Endodermal cell (in vitro differentiated cells): ENCODE measurements at regions not wholly inside any gene's neighbourhood (a gene's known extent, or its start where the extent isn't known, plus 50 kb on each side); places are given as distances from the start of the nearest gene placed in this dataset.

Experiments used
- DNase-seq: peaks from one replicate; pipeline ENCODE4 v3.0.0-alpha.2; 2017
- H3K27ac ChIP-seq: 2 replicates; pipeline ENCODE4 v1.5.1; 2013; ENCODE audit warnings: mild to moderate bottlenecking, low read depth, low read length, moderate library complexity
- H3K27me3 ChIP-seq: 2 replicates; pipeline ENCODE4 v1.6.1; 2013; ENCODE audit warnings: mild to moderate bottlenecking, low read length, moderate library complexity; ENCODE audit not compliant: insufficient read depth, control insufficient read depth, poor library complexity, severe bottlenecking
- H3K36me3 ChIP-seq: 2 replicates; pipeline ENCODE4 v1.7.0; 2013; ENCODE audit warnings: mild to moderate bottlenecking, low read length, moderate library complexity; ENCODE audit not compliant: control insufficient read depth, insufficient read depth
- H3K4me1 ChIP-seq: one replicate; pipeline ENCODE4 v1.7.0; 2013; ENCODE audit warnings: low read length; ENCODE audit not compliant: control insufficient read depth, insufficient read depth
- H3K4me3 ChIP-seq: 2 replicates; pipeline ENCODE4 v1.5.1; 2013; ENCODE audit warnings: mild to moderate bottlenecking, low read length, moderate library complexity
- H3K9ac ChIP-seq: 2 replicates; pipeline ENCODE4 v1.6.1; 2013; ENCODE audit warnings: mild to moderate bottlenecking, low read length, moderate library complexity; ENCODE audit not compliant: poor library complexity, severe bottlenecking; ENCODE audit errors: extremely low read depth
- H3K9me3 ChIP-seq: 2 replicates; pipeline ENCODE4 v1.6.1; 2013; ENCODE audit warnings: mild to moderate bottlenecking, low read length, moderate library complexity; ENCODE audit not compliant: control insufficient read depth
- H3K27ac Mint-ChIP-seq: 2 replicates; pipeline ENCODE4 v1.8.0; 2020; ENCODE audit warnings: mixed read lengths
- H3K27me3 Mint-ChIP-seq: 2 replicates; pipeline ENCODE4 v1.8.0; 2021; ENCODE audit warnings: mild to moderate bottlenecking, mixed read lengths; ENCODE audit not compliant: insufficient read depth
- H3K36me3 Mint-ChIP-seq: 2 replicates; pipeline ENCODE4 v1.8.0; 2020; ENCODE audit warnings: low read depth, mixed read lengths
- H3K4me1 Mint-ChIP-seq: 2 replicates; pipeline ENCODE4 v1.8.0; 2020; ENCODE audit warnings: mixed read lengths
- H3K4me3 Mint-ChIP-seq: 2 replicates; pipeline ENCODE4 v1.8.0; 2020; ENCODE audit warnings: mild to moderate bottlenecking, moderate library complexity, mixed read lengths
- H3K9me3 Mint-ChIP-seq: 2 replicates; pipeline ENCODE4 v1.8.0; 2020; ENCODE audit warnings: mild to moderate bottlenecking, mixed read lengths
- WGBS, 2 experiments: methylation state at CpG; one replicate each; pipeline versions ENCODE4 v1.1.5 to v1.1.7; 2013; ENCODE audit warnings: missing lambda C conversion rate in 2 of 2, mixed read lengths in 1 of 2; ENCODE audit not compliant: insufficient coverage in 1 of 2, insufficient read length in 1 of 2; 5-methylcytosine and 5-hydroxymethylcytosine counted together
- TF ChIP-seq, protein P1 (sequence below): fragments of 200-600 bp; sonication (generic); conservative IDR thresholded peaks from 2 replicates; pipeline ENCODE4 v1.5.0; 2021; ENCODE audit warnings: antibody characterized with exemption, mild to moderate bottlenecking

GRCh38 chr12:115770643-115771042 lies 506.9 kb downstream of the MED13L start:
- H3K27ac Mint-ChIP-seq = no peak overlapping the region
- peaks cover under 1% of the 10 kb centered on the region for H3K4me1 Mint-ChIP-seq
- H3K27me3 Mint-ChIP-seq = peaks cover 6% of the 10 kb centered on the region
- Histone ChIP-seq H3K9me3 (no peaks in the 10 kb centered on the region), H3K9ac (no peak overlapping the region), H3K36me3 (no peaks in the 10 kb centered on the region), H3K4me3 (no peak overlapping the region), H3K27me3 (no peaks in the 10 kb centered on the region), H3K27ac (no peak overlapping the region), H3K4me1 (no peaks in the 10 kb centered on the region)
- TF ChIP-seq, protein P1, sequence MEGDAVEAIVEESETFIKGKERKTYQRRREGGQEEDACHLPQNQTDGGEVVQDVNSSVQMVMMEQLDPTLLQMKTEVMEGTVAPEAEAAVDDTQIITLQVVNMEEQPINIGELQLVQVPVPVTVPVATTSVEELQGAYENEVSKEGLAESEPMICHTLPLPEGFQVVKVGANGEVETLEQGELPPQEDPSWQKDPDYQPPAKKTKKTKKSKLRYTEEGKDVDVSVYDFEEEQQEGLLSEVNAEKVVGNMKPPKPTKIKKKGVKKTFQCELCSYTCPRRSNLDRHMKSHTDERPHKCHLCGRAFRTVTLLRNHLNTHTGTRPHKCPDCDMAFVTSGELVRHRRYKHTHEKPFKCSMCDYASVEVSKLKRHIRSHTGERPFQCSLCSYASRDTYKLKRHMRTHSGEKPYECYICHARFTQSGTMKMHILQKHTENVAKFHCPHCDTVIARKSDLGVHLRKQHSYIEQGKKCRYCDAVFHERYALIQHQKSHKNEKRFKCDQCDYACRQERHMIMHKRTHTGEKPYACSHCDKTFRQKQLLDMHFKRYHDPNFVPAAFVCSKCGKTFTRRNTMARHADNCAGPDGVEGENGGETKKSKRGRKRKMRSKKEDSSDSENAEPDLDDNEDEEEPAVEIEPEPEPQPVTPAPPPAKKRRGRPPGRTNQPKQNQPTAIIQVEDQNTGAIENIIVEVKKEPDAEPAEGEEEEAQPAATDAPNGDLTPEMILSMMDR = no peak
- no peaks in the 10 kb centered on the region for H3K36me3 Mint-ChIP-seq
- no peaks in the 10 kb centered on the region for H3K9me3 Mint-ChIP-seq
- no peak for DNase-seq
- no peak overlapping the region for H3K4me3 Mint-ChIP-seq
- WGBS, 2 experiments = 38 to 53% methylated on average over 1 of the region's 1 CpG

GRCh38 chr12:115767916-115768315 lies 509.6 kb downstream of the MED13L start:
- no peaks in the 10 kb centered on the region for H3K27me3 ChIP-seq
- Mint-ChIP-seq H3K9me3 (no peaks in the 10 kb centered on the region), H3K27me3 (peaks cover 2% of the 10 kb centered on the region), H3K4me3 (no peak overlapping the region), H3K36me3 (no peaks in the 10 kb centered on the region), H3K4me1 (peaks cover 8% of the 10 kb centered on the region), H3K27ac (no peak overlapping the region)
- no peak overlapping the region for H3K27ac ChIP-seq
- no peak for DNase-seq
- no peaks in the 10 kb centered on the region for H3K4me1 ChIP-seq
- no peaks in the 10 kb centered on the region for H3K36me3 ChIP-seq
- TF ChIP-seq, protein P1 = no peak
- no peak overlapping the region for H3K4me3 ChIP-seq
- 61 to 83% methylated on average over 3 to 5 of the region's 5 CpGs for WGBS, 2 experiments
- no peak overlapping the region for H3K9ac ChIP-seq
- H3K9me3 ChIP-seq = no peaks in the 10 kb centered on the region

DNA sequence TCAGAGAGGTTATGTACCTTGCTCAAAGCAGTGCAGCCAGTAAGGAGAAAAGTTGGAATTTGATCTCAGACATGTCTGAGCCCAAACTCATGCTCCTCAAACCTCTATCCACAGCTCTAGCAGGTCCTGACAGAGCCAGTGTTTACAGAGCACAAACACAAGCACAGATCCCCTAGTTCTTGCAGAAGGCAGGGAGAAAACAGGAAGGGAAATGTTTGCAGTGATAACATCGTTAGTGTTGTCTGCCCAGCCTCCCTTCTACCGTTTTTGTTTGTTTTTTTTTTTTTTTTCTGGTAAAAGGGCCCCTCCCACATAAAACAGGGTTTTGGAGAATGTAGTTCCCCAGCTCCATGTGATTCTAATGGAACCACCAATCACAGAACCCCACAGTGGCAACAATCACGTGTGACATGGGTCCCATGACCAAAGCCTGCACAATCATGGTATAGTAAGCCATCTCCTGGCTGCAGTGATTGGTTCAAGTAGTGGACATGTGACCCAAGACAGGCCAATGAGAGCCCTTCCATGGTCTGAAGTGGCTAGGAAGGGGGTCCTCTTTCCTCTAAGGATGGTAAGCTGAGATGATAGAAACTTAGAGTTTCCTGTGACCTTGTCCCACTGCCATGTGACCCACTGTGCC lies 513.4 kb downstream of the MED13L start:
- 70 to 75% methylated on average over 2 to 3 of the region's 3 CpGs for WGBS, 2 experiments
- H3K27me3 ChIP-seq = no peaks in the 10 kb centered on the region
- TF ChIP-seq, protein P1 = no peak
- H3K9ac ChIP-seq = no peak overlapping the region
- Mint-ChIP-seq H3K36me3 (no peaks in the 10 kb centered on the region), H3K9me3 (no peaks in the 10 kb centered on the region), H3K27ac (peak overlapping the region; percentile 40), H3K4me3 (no peak overlapping the region), H3K27me3 (no peaks in the 10 kb centered on the region), H3K4me1 (peaks cover 8% of the 10 kb centered on the region)
- H3K4me3 ChIP-seq = no peak overlapping the region
- no peaks in the 10 kb centered on the region for H3K9me3 ChIP-seq
- no peaks in the 10 kb centered on the region for H3K4me1 ChIP-seq
- H3K36me3 ChIP-seq = no peaks in the 10 kb centered on the region
- DNase-seq = no peak
- H3K27ac ChIP-seq = no peak overlapping the region
